GM19438 (cell line): ENCODE measurements at regions not wholly inside any gene's neighbourhood (a gene's known extent, or its start where the extent isn't known, plus 50 kb on each side); places are given as distances from the start of the nearest gene placed in this dataset.
"Not testable (repeated sequence)": the region's sequence is repeated elsewhere in the genome, so short reads cannot be mapped to it uniquely, and the experiment has no call there.

ENCODE experiments used
- ATAC-seq: cut with Tn5 transposase; IDR thresholded peaks from one replicate; pipeline ENCODE4 v1.9.1; 2021; ENCODE audit warnings: low read depth; ENCODE audit not compliant: unreplicated experiment

DNA sequence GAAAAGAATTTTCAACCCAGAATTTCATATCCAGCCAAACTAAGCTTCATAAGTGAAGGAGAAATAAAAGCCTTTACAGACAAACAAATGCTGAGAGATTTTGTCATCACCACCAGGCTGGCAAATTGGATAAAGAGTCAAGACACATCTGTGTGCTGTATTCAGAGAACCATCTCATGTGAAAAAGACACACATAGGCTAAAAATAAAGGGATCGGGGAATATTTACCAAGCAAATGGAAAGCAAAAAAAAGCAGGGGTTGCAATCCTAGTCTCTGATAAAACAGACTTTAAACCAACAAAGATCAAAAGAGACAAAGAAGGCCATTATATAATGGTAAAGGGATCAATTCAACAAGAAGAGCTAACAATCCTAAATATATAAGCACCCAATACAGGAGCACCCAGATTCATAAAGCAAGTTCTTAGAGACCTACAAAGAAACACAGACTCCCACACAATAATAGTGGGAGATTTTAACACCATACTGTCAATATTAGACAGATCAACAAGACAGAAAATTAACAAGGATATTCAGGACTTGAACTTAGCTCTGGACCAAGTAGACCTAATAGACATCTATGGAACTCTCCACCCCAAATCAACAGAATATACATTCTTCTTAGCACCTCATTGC, 55.9 kb upstream of the ACSM6 start:
- not testable (repeated sequence) for ATAC-seq

- ATAC-seq, result no peak
Observed at GRCh38 chr10:95134490-95134889, 59.5 kb upstream of the ACSM6 start.

DNA sequence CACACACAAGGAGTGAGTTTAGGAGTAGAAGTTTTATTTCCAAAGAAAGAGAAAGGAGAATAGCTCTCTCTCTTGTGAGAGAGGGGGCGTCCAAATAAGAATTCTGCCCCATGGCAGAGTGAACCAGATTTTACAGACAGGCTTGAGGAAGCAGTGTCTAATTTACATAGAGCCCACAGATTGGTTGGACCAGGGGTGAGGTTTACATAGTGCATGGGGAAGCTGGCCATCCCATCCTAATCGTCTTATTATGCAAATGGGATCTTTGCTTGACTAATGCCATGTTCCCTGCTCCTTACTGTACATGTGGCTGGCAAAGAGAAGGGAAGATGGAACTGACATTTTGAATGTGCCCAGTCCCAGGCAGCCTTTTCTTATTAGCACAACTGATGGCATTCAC, 60.0 kb upstream of the ACSM6 start:
- no peak for ATAC-seq

- ATAC-seq, result peak; percentile 81
Observed at GRCh38 chr10:95133016-95133752, 60.9 kb upstream of the ACSM6 start.

- ATAC-seq, result not testable (repeated sequence)
Observed at GRCh38 chr10:95130429-95130828, 61.1 kb upstream of the CYP2C8 start.

DNA sequence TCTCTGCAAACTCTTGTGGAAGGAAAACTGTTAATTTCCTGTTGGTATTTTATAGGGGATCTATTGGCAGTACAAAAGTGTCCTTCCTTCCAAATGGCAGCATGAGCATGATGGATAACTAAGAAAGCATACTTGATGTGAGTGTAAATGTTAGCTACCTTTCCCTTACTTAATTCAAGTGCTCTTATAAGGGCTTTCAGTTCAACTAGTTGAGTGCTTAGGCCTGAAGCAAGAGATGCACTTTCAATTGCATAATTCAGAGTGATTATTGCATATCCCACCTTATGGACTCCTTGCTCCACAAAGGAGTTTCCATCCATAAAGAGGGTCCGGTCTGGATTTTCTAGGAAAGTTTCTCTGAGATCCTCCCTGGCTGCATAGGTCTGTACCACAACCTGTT, 56.3 kb upstream of the CYP2C8 start:
- no peak for ATAC-seq

DNA sequence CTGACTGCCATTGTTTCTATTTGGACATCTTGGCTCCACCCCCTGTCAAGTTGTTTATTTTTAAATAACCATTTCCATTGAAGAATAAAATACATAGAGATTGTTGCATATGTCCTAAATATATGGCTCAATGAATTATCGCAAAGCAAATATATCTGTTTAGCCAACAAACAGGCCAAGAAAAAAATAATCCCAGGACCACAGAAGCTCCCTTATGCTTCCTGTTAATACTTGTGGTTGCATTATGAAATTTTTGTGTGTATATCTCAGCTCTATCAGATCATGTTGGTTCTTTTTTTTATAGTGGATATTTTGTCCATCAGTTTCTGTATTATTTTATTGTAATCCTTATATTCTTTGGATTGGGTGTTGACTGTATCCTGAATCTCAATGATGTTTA, 53.4 kb upstream of the CYP2C8 start:
- no peak for ATAC-seq

GRCh38 chr10:95121904-95122303, 52.6 kb upstream of the CYP2C8 start:
- ATAC-seq, result no peak
